IPS-20b (cell line): ENCODE measurements at regions not wholly inside any gene's neighbourhood (a gene's known extent, or its start where the extent isn't known, plus 50 kb on each side); places are given as distances from the start of the nearest gene placed in this dataset.

Source experiments
- H3K27ac ChIP-seq: one replicate; pipeline ENCODE4 v1.5.1; 2013; ENCODE audit warnings: low read length
- H3K27me3 ChIP-seq: 2 replicates; pipeline ENCODE4 v1.6.1; 2013; ENCODE audit warnings: mild to moderate bottlenecking, low read length, inconsistent platforms; ENCODE audit not compliant: insufficient read depth
- H3K36me3 ChIP-seq: 2 replicates; pipeline ENCODE4 v1.6.1; 2013; ENCODE audit warnings: low read depth, mild to moderate bottlenecking, inconsistent platforms, low read length, moderate library complexity; ENCODE audit not compliant: insufficient read depth
- H3K4me1 ChIP-seq: 2 replicates; pipeline ENCODE4 v1.6.1; 2013; ENCODE audit warnings: mild to moderate bottlenecking, control low read depth, inconsistent platforms, low read length, moderate library complexity; ENCODE audit not compliant: insufficient read depth
- H3K4me3 ChIP-seq: 2 replicates; pipeline ENCODE4 v1.5.1; 2013; ENCODE audit warnings: mild to moderate bottlenecking, low read length, inconsistent platforms
- H3K9ac ChIP-seq: 2 replicates; pipeline ENCODE4 v1.6.1; 2013; ENCODE audit warnings: low read depth, mild to moderate bottlenecking, inconsistent platforms, low read length, moderate library complexity
- H3K9me3 ChIP-seq: 2 replicates; pipeline ENCODE4 v1.6.1; 2013; ENCODE audit warnings: mild to moderate bottlenecking, low read depth, low read length, inconsistent platforms; ENCODE audit not compliant: insufficient read depth

DNA sequence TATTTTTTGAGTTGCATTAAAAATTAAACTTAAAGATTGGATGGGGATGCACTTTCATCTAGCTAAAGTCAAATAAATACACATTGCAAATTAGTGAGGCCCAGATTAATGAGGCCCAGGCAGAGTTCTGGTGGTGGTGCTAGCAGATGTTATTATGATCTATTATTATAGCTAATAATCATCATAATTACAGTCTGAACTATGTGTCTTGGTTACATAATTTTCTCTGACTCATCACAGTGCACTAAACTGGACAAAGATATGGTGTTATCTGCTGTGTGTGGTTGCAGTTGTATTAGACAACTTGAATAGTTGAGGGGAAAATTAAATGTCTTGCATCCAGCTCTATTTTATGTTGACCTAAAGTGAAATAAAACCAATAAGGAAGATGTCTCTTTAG is 568.8 kb downstream of the TLR4 start:
- Histone ChIP-seq H3K9me3 (no peaks in the 10 kb centered on the region), H3K9ac (no peak overlapping the region), H3K27me3 (no peaks in the 10 kb centered on the region), H3K4me3 (no peak overlapping the region), H3K36me3 (no peaks in the 10 kb centered on the region), H3K4me1 (peaks cover 4% of the 10 kb centered on the region; the same call in 1 of the 2 replicates), H3K27ac (no peak overlapping the region)

DNA sequence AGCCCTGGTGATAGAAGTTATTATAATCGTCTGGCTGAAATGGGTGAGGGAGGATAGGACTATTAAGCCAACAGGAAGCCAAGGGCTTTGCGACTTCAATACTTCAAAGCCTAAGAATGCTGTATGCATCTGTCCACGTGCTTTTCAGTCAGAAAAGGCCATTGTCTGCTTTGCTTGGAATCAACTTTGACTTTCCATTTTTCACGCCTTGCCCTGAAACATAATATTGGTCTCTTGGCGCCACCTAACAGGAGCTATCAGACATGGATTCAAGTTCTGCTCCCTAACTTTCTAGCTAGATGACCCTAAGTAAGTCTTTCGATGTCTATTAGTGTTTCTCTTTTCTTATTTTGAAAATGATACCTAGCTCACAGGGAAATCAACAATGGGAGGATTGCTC is 572.6 kb downstream of the TLR4 start:
- Histone ChIP-seq H3K27me3 (no peaks in the 10 kb centered on the region), H3K36me3 (no peaks in the 10 kb centered on the region), H3K4me3 (no peak overlapping the region), H3K9ac (no peak overlapping the region), H3K4me1 (peaks cover 4% of the 10 kb centered on the region; the same call in 1 of the 2 replicates), H3K27ac (no peak overlapping the region), H3K9me3 (no peaks in the 10 kb centered on the region)

DNA sequence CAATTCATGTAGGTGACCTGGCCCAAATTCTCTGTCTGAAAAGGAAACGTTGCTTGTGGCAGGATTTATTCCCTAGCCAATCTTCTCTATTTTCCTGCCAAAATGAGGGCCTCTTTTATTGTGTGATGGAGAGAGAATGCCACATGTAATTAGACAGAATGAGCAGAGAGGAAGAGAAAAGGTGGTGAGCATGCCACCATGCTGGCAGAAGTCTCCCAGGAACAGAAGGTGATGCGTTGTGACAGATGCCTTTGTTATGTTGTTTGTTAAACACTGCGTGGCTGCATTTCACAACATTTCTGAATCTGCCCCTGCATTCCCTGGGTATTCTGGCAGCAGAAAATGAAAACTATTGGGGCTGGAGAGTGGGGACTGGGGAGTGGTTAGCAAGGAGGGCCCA is 577.6 kb downstream of the TLR4 start:
- no peaks in the 10 kb centered on the region for H3K4me1 ChIP-seq
- H3K9me3 ChIP-seq: no peaks in the 10 kb centered on the region

DNA sequence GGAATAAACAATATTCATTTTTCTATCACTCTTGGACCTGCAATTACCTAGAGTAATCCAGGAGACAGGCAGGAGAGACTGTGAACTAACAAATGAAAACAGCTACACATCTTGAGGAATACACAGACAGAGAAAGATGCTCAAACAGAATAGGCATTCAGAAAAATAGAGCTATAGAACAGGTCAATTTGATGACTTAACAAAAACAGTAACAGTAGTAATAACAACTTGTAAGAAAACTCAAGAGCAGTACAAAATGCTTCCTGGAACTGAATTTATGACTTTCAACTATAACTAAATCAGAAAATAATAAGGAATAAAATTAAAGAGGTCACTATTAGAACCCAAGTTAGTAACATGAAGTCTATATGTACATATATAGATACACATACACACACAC is 579.3 kb downstream of the TLR4 start:
- no peak overlapping the region for H3K27ac ChIP-seq
- no peaks in the 10 kb centered on the region for H3K9me3 ChIP-seq
- H3K36me3 ChIP-seq: no peaks in the 10 kb centered on the region
- no peak overlapping the region for H3K9ac ChIP-seq
- H3K4me1 ChIP-seq: no peaks in the 10 kb centered on the region
- H3K27me3 ChIP-seq: no peaks in the 10 kb centered on the region
- H3K4me3 ChIP-seq: no peak overlapping the region

More for the DNA sequence above, 577.6 kb downstream of the TLR4 start:
- Histone ChIP-seq H3K4me3 (no peak overlapping the region), H3K27ac (no peak overlapping the region), H3K36me3 (no peaks in the 10 kb centered on the region), H3K27me3 (no peaks in the 10 kb centered on the region), H3K9ac (no peak overlapping the region)

DNA sequence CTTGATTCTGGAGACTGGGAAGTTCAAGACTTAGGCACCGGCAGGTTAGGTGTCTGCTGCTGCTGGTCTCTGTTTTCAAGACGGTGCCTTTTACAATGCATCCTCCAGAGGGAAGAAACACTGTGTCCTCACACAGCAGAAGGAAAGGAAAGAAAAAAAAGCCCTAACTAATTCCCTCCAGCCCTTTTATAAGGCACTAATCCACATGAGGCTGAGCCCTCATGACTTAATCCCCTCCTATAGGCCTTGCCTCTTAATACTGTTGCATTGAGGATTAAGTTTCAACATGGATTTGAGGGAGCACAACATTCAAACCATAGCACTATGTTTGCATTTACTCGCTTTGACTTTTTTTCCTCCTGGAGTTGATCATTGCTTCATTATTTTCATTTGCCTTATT is 585.9 kb downstream of the TLR4 start:
- Histone ChIP-seq H3K9ac (no peak overlapping the region), H3K9me3 (no peaks in the 10 kb centered on the region), H3K4me1 (no peaks in the 10 kb centered on the region), H3K27ac (no peak overlapping the region), H3K4me3 (no peak overlapping the region), H3K27me3 (no peaks in the 10 kb centered on the region), H3K36me3 (no peaks in the 10 kb centered on the region)

DNA sequence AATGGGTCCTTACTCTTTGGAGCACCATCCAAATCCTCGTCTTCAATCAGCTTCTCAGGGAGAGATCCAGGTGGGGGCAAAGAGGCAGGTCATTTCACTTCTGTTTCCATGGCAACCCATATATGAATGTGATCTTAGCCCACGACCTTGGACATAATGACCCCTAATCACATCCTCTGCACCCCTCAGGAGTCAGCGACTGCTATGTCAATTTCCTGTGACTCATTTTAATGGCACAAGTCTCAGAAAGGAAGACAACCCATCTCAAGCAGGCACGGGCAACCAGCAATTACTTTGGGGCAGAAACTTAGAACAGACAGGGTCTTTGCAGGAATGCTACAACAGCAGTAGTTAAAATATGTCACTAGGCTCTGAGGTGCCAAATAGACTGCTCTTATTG is 591.2 kb downstream of the TLR4 start:
- Histone ChIP-seq H3K9me3 (no peaks in the 10 kb centered on the region), H3K4me1 (no peaks in the 10 kb centered on the region), H3K9ac (no peak overlapping the region), H3K4me3 (no peak overlapping the region), H3K27me3 (no peaks in the 10 kb centered on the region), H3K36me3 (no peaks in the 10 kb centered on the region), H3K27ac (no peak overlapping the region)

DNA sequence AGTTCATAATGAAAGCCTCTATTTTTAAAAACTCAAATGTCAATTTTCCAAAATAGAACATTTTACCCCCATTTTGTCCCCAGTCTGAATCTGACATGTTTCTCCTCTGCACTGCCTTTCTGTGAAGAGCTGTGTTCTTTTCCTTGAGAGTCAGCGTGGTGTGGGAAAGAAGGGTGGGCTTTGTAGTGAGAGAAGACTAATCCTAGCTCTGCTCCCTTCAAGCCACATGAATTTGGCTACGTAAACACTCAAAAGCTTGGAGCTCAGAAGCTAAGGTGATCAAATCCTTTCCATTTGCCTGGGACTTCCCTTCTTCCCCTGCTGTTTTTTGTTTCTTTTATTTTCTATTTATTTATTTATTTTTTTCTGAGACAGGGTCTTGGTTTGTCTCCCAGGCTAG is 598.5 kb downstream of the TLR4 start:
- Histone ChIP-seq H3K9me3 (no peaks in the 10 kb centered on the region), H3K36me3 (no peaks in the 10 kb centered on the region), H3K9ac (no peak overlapping the region), H3K27me3 (no peaks in the 10 kb centered on the region), H3K4me3 (no peak overlapping the region), H3K4me1 (no peaks in the 10 kb centered on the region), H3K27ac (no peak overlapping the region)

DNA sequence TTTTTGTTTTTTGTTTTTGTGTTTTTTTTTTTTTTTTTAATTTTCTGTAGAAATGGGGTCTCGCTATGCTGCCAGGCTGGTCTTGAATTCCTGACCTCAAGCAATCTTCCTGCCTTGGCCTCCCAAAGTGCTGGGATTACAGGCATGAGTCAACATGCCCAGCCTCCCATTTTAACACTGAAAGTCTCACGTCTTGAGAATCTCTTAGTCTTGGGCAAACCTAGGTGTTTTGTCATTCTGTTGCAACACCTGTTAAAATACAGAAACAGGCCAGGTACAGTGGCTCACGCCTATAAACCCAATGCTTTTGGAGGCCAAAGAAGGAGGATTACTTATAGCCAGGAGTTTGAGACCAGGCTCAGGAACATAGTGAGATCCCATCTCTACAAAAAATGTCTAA is 599.0 kb downstream of the TLR4 start:
- Histone ChIP-seq H3K4me1 (no peaks in the 10 kb centered on the region), H3K9ac (no peak overlapping the region), H3K27me3 (no peaks in the 10 kb centered on the region), H3K4me3 (no peak overlapping the region), H3K36me3 (no peaks in the 10 kb centered on the region), H3K27ac (no peak overlapping the region), H3K9me3 (no peaks in the 10 kb centered on the region)

DNA sequence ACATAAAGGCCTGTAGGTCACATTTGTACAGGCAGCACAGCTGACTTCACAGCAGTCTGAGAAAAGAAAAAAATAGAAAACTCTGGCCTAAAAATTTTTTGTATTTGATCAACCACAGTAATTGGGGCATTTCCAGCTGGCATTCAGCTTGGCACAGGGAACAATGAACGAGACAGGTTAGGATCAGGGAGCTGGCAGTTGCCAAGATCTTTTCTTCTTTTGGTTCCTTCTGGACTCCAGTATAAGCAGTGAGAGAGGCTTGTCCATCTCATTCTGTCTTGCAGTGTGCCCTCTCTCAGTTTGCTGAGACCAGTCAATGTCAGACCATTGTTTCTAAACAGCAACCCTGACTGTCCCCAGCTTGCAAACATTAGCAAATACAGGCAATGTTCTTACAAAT is 601.1 kb downstream of the TLR4 start:
- Histone ChIP-seq H3K4me3 (no peak overlapping the region), H3K27me3 (no peaks in the 10 kb centered on the region), H3K9ac (no peak overlapping the region), H3K36me3 (no peaks in the 10 kb centered on the region), H3K4me1 (no peaks in the 10 kb centered on the region), H3K27ac (no peak overlapping the region), H3K9me3 (no peaks in the 10 kb centered on the region)

DNA sequence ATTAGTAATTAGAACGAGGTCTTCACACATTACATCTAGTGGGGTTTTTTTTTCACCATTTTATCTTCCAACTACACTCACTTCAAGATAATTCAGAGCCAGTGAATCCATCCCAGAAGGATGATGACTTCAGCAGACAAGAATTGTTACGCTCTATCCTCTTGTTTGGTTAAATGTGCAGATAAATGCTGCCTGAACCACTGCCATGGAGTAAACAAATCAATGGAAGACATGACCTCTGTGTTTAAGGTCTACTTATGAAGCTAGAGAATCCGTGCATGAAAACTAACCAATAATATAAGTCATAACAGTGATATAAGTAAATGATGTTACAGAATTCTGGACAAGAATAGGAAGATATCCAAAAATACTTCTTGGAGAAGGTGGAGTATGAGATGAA is 602.6 kb downstream of the TLR4 start:
- Histone ChIP-seq H3K4me1 (no peaks in the 10 kb centered on the region), H3K4me3 (no peak overlapping the region), H3K9me3 (no peaks in the 10 kb centered on the region), H3K36me3 (no peaks in the 10 kb centered on the region), H3K27me3 (no peaks in the 10 kb centered on the region), H3K9ac (no peak overlapping the region), H3K27ac (no peak overlapping the region)

DNA sequence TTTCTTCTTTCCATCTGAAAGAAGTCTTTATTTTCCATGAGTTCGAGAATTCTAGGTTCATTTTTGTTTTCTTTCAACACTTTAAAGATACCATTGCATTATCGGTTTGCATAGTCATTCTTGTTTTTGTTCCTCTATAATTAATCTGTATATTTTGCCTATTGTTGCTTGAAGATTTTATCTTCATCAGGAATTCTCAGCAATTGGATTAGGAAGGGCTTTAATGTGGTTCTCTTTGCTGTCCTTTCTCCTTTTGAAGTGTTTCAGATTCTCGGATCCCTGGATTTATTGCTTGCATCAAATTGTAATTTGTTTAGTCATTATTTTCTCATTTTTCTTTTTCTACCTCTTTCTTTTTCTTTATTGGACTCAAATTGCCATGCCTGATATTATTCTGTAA is 609.8 kb downstream of the TLR4 start:
- H3K27ac ChIP-seq: no peak overlapping the region
- H3K9ac ChIP-seq: no peak overlapping the region
- H3K9me3 ChIP-seq: no peaks in the 10 kb centered on the region

DNA sequence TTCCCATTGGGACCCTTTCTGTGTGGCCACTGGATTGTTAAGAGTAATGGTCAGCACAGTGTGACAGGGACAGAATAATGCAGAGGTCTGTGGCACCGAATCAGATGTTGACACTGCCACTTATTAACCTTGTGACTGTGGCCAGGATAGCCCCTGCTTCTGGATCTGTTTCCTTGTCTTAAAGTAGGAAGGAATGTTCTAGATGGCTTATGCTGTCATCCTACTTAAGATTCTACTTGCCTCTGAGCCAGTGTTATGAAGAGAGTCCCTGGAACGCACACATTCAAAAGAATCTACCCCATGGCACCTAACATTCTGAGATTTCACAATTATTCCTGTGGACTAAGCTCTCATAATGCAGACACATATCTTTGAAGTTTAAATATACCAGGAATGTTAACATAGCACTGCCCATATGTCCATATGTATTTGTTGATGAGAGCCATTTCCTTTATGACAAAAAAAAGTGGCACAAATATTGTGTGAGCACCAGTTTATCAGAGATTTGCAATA is 612.7 kb downstream of the TLR4 start:
- H3K4me3 ChIP-seq: no peak overlapping the region
- H3K9me3 ChIP-seq: no peaks in the 10 kb centered on the region
- H3K27me3 ChIP-seq: no peaks in the 10 kb centered on the region
- no peak overlapping the region for H3K9ac ChIP-seq
- H3K27ac ChIP-seq: no peak overlapping the region
- H3K4me1 ChIP-seq: no peaks in the 10 kb centered on the region
- H3K36me3 ChIP-seq: no peaks in the 10 kb centered on the region

More for the DNA sequence above, 609.8 kb downstream of the TLR4 start:
- no peaks in the 10 kb centered on the region for H3K4me1 ChIP-seq
- no peaks in the 10 kb centered on the region for H3K27me3 ChIP-seq
- H3K36me3 ChIP-seq: no peaks in the 10 kb centered on the region
- H3K4me3 ChIP-seq: no peak overlapping the region
